Cerebellar cortex (tissue), 1 donor: ENCODE measurements at regions not wholly inside any gene's neighbourhood (a gene's known extent, or its start where the extent isn't known, plus 50 kb on each side); places are given as distances from the start of the nearest gene placed in this dataset.
A peak's percentile ranks its signal among the peaks of the same experiment; 100 is the strongest.

Experiments
- DNase-seq: peaks from one replicate; pipeline ENCODE4 v3.0.0-alpha.2; 2015; ENCODE audit warnings: low spot score

DNA sequence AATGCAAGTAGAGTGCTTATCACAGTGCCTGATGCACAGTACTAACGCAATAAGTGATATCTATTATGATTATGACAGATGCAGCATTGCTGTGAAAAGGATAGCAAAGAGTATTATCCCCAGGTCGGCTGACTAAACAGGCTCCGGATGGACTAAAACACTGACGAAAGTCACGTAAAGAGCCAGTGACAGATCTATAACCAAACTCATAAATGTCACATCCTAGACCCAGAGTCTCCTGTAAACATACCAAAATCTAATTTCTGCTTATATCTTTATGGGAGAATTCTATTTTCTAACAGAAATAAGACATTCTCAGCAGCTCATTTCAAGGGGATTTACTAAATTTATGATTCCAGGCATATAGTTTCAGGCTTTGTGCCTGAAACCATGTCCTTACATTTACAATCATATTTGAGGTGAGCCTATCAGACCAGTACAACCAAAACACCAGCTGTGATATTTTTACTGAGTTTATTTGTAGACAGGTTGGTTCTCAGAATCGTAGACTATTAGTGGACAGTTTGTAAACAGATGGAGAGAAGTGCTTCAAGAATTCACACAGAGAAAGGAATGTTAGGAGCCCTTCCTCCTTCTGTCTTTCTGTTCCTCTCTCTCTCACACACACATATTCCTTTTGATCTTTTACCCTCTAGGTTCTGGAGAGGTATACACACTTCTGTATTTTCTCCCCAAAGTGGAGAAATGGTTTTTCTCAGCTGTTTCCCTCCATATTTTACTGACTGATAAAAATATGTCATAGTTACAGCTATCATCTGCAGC is 52.4 kb upstream of the WDR26 start:
- no peak for DNase-seq

DNA sequence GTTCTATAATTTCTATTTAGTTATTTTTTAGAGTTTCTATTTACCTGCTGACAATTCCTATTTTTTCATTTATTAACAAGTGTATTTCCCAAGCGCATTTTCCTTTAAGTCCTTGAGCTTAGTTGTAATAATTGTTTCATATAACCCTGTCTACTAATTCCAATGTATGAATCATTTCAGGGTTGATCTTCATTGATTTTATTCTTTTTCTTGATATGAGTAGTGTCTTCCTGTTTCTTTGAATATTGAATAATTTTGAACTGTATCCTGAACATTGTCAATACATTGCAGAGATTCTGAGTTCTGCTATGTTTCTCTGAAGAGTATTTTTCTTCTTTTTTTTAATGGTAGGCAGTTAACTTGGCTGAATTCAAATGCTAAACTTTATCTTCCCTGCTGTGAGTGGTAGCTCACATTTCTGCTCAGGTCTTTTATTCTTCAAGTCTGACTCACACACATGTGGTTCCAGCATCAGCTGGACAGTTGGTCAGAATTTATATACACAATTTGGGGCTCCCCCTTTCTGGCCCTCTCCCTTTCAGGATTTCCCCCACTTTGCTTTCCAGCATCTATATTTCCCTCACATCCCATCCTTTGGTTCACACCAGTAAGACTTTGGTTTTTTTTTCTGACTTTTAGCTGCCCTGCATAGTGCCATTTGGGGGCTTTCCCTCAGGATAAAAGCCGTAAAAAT is 54.4 kb upstream of the WDR26 start:
- DNase-seq: no peak

DNA sequence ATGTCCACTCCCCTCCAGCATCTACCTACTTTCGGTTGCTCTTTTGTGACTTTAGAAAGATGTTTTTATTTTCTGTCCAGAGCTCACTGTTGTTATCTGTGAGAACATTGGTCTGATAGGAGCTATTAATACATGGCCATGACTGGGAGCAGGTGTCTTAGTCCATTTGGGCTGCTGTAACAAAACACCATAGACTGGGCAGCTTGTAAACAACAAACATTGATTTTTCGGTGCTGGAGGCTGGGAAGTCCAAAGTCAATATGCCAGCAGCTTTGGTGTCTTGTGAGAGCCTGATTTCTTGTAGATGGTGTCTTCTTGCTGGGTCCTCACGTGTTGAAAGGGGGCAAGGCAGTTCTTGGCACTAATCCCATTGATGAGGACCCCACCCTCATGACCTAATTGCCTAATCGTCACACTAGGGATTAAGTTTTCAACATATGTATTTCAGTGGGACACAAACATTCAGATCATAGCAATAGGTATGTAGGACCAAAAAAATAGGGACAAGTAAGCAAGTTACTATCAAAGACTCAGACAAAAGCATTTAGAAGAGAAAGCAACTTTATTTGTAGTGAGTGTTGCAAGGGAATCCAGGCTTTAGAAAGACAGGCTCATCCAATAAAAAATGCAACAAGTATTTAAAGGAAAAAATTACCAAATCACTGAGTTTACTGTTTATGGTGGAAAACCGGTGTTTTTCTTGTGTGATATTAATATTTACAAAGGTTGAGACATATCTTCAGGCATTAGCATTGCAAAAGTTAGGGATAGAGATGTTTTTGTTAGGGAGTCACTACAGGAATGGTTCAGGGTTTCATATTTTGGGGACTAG is 55.2 kb upstream of the WDR26 start:
- DNase-seq: no peak

DNA sequence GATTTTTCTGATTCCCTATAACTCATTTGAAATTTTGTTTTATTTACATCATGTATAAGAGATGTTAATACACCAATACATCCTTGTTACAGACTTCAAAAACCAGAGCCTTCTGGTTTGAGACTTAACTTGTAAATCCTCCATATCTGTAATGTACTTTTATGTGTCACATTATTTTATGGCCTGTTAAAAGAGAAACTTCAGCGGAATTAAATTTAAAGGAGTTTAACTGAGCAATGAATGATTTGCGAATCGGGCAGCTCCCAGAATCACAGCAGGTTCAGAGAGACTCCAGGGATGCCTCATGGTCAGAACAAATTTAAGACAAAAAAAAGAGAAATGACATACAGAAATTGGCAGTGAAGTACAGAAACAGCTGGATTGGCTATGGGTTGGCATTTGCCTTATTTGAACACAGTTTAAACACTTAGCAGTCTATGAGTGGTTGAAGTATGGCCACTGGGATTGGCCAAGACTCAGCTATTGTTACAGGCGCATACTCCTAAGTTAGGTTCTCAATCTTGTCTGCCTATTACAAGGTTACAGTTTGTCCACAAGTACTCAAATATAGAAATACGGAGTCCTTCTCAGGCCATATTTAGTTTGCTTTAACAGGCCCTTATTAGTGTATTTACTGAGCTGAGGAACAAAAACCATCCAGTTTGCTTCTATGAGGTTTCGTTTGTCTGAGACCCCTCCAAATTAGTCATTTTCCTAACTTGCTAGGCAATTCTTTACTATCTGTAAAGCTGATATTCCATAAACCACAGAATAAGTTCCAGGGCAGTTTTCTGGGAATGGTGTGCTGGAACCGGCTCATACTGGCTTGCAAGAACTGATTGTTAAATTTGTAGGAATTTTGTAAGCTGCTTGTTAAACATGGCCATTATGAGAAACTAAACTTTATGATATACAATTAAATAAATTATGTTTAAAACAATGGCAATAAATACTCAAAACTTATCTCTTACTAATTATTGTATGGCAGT is 56.2 kb upstream of the WDR26 start:
- no peak for DNase-seq

DNA sequence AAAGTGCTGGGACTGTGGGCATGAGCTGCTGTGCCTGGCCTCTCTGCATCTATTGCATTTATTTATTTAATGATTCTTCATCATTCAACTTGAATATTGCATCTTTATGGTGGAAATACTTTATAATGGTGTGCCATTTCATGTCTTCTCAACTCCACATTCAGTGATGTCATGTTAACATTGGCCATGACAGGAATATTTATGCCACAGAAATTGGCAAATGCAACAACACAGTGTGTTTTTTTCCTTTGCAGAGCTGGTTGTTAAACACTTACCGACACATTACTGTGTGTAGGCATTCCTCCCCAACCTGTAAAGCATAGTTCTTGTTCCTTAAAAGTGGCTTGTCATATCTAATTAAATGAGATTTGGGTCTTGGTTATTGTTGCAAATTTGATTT is 57.4 kb upstream of the WDR26 start:
- no peak for DNase-seq

DNA sequence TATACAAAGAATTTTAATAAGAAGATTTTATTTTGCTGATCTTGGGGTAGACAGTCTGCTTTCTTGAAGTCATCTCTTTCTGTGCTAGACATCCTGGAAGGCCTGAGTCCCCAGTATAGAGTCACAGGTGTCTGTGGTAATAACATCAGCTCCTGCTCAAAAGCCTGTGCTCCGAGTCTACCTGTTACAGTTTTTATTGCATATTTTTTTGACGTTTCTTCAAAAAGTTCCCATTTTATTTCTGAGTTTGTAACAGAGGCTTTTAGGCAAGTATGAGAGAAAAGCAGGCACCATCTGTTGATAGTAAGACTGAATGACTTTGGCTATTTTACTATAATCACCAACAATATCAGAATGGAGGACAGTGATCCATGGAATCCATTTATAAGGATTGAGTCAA is 58.0 kb upstream of the WDR26 start:
- DNase-seq: no peak

DNA sequence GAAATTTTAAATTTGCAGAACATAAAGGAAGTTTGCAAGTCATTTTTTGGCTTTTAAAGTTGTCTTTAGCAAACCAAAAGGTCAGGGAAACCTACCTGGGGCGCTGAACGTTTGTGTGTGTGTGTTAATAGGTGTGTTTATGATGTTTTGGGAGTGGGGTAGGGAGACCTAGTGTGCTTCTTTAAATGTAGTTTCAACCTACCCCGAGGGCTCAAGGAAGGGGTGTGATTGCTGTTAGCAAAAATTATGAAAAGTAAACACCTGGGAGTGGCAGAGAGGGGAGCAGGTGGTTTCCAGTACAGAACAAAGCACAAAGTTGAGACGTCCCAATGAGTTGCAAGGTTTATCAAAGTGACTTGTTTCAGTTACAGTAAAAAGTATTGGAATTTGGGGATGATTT is 58.7 kb upstream of the WDR26 start:
- no peak for DNase-seq

DNA sequence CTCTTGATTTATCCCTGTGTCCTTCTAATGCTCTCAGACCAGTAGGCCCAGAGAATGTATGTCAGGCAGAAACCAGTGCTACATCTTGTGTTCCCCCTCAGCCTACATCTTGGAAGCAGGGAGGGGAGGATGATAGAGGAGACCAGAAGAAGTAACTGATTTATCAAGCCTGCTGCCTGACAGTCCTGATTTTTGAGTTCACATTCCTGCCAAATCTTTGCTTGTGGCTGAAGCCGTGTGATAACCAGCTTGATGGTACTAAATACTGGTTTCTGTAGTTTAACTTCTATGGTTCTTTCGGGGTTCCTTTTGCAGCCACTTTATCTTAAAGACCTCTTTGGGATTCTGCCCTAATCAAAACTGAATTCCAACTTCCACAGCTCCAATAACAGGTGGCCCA is 59.7 kb upstream of the WDR26 start:
- no peak for DNase-seq

DNA sequence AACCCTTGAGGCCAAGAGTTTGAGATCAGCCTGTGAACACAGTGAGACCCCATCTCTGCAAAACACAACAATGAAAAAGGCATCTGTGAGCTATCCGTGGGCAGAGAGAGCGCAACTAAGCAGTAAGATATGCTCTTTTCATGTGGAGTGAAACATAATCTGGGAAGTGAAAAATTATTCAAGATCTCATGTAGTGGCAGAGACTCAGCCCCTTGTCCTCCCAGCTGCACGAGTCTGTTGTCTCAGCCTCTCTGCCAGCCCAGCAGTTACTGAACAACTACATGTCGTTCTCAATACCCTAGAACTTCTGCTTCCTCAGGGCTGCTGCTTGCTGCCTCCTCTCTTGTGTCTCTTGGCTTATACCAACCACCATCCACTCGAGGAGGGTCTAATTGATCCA is 61.3 kb upstream of the WDR26 start:
- no peak for DNase-seq

DNA sequence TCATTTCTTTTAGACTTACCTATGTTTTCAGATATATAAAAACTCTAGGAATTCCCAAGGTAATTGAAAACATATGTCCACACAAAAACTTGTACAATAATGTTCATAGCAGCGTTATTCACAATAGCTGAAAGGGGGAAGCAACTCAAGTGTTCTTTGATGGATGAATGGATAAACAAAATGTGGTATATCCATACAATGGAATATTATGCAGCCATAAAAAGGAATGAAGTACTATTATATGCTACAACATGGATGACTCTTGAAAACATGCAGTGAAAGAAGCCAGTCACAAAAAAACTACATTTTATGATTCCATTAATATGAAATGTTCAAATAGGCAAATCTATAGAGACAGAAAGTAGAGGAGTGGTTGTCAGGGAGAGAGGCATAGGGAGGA is 62.2 kb upstream of the WDR26 start:
- DNase-seq: no peak

DNA sequence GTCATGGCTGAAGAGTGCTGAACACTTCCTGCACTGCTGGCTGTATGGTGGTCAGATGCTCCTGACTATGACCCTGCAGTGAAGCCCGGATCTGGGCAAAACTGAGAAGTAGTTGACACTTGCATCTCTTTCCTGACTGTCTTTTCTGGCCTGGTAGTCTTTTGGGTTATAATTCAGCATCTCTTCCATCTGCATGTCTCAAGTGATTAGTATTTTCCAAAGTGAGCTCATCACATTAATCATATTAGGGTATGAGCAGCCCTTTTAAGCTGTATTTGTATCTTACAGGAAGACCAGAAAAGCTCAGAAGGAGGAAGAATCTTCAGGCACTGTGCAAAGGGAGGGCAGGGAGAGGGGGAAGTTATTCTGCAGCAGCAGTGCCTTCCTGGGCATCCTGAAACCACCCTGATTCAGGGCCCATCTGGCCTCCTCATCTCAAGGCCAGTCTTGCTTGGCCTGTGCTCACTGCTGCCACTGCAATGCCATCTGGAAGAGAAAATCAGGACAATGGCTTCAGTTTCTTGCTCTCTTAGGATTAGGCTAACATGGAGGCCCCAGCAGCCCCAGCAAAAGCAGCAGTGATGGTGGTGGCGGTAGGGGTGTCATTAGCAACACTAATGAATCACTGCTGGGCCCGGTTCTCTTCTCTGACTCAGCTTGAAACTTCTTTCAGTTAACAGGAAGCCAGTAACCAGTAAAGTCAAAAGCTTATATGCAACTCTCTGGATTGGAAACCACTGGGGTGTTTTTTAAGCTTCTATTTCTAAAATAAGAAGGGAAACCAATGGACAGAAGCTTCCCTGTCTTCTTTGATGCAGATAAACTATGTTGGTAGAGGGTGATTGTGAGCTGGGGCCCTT is 63.3 kb upstream of the WDR26 start:
- peak; percentile 16 for DNase-seq

DNA sequence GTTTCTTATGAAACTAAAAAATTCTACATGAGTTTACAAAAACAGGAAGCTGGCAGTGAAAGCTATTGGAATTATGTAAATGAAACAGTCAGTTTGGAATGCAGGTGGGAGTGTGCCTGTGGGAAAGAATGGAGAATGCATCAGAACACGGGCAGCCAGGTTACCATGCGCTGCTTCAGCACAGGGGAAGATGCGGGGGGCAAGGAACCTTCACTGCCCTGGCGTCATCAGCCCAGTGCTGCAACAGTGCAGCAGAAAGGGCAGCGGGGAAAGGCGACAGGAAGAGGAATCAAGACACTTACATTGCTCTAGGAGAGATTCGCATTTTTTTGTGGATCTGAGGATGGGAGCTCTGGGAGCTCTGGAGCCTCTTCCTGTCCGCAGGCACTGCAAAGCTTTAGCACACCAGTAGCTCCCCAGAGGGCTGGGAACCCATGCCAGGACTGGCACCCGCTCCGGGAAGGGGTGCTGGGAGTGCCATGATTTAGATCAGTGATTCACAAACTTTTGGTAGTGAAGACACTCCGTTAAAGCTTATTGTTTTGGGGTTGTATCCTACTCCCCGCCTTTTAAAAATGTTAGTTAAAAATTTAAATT is 64.1 kb upstream of the WDR26 start:
- no peak for DNase-seq

DNA sequence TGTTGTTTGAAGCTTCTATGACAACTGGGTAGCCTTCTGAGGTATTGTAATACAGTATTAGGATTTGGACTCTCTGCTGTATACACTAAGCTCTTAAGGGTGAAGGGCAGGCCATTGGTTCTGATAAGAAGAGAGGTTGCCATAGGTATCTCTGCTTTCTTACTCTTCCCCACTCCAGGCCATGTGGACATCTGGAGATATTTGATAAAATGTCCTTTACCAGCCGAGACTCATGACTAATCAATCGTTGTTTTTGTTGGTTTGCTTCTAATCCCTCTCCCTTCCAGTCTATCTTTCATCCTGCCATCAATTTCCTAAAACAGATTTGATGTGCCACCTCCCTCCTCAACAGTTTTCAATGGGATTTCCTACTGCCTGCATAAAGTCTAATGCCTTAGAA is 64.6 kb upstream of the WDR26 start:
- no peak for DNase-seq

DNA sequence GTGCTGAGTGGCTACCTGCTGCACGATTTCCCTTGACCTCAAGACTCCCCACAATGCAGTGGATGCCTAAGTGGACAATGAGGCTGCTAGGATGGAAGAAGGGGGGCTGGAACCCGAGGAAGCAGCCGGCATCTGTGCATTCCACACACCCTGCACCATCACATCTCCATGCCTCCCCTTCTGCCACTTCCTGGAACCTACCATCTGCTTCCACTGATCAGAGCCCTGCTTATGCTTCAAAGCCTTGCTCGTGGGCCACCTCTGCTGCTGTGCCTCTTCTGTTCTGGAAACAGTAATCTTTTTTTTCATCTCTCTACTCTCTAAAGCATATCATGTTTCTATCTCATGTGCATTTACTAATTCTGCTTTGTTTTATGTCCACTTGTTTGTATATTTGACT is 66.2 kb upstream of the WDR26 start:
- no peak for DNase-seq

DNA sequence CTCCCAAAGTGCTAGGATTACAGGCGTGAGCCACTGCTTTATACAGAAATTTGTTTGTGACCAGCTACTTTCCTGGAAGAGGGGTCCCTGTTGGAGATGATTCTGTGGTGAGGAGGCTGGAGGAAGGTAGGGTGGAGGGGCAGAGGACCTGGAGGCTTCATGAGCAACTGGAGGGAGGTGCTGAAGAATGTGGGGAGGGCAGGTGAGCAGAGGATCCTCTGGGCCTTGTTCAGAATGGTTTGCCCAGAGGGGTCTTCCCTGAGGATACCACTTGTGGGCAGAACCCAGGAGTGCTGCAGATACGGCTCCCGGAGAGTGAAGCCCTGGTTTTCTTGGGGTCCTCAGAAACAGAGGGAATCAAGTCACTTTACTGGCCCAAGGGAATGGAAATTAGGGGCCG is 67.2 kb upstream of the WDR26 start:
- no peak for DNase-seq

DNA sequence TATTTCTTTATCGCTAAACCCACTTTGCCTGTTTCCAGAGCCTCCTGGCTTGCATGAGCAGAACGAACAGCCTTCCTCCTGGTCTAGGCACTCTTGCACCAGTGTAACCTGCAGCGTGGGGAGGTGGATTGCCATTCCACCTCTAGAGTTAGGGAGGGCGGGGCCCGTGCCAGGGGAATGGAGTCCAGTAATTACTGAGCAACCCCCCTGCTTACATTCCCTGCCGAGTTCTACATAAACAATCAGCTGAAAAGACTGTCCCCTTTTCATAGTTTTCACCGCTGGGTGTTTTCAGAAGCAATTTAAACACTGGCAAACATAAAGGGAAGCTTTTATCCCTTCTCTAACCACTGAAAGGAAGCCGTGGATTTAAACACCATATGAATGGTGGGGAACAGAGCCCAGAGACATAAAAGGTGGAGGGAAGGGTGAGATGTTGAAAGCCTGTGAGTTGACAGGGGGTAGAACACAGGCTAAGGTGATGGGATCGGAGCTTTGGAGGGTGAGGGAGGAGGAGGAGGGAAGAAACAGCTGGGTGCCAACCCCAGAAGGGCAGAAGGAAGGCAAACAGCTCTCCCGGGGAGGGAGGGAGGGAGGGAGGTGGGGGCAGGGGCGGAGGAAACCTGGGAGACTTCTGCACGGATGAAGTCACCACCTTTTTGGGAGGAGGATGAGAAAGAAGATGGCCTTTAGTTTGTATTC is 68.0 kb upstream of the WDR26 start:
- peak; percentile 13 for DNase-seq

DNA sequence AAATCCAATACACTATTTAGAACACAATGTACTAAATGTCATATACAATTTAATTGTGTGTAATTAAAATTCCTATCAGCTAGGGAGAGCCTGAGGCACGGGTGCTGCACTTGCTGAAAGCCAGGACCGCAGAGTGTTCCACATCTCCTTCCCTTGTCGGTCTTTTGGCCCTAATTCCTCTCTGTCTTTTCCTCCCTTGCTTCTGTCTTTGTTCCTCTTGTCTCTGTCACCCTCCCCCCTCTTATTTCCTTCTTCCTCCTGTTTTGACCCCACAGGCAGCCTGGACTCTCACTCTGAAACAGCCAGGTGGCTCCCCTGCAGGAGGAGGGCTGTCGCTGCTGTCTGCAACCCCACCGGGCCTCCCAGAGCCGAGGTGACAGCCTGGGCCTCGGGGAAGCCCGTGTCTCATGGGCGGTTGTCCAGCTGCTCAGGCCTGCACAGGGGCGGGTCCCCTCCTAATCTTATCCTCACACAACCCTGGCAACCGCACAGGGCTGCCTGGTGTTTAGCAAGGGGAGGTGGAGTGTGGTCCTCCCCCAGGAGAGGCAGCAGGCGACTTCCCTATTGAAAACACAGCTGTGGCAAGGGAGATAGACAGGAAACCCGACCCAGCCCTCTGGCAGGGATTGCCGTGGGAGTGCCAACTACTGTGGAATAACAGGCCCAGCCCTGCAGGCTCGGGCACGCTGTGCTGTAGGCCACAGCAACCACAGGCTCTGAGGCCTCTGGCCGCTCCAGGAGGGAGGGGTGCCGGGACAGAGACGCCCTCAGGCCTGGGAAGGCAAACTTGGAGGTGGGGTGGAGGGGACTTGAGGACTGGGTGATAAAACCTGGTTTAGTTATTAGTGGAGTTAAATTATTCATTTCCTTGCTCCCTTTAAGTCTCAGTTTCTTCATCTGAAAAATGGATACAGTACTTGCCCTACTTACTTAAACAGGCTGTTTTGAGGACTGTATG is 68.8 kb upstream of the WDR26 start:
- peak; percentile 74 for DNase-seq

DNA sequence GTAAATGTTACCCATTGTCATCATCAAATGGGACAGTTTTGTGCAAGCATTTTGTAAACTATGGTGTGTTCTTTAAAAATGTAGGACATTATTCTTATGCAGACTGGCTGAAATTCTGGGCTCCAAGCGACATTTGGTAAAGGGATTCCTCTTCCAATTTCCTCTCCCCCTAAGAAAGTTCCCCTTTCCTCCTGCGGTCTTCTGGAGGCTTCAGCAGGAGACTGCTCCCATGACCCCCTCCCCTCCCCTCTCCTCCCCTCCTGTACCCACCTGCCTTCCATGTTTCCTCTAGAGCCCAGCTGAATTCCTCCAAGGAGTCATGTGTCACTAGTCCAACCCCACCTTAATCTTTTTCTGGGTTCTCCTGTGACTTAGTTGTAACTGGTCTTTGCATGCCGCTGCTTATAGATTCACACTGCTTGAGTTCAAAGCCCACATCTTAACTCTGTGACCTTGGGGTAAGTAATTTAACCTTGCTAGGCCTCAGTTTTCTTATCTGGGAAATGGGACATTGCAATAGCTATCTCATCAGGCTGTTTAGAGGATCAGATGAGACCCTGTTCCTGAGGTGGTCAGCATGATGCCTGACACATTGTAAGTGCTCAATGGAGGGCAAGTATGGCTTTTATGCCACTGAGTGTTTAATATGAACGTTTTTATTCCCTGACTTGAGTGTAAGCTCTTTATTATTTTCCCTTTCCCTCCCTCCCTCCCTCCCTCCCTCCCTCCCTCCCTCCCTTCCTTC is 69.9 kb upstream of the WDR26 start:
- no peak for DNase-seq
